H9 (cell line): ENCODE measurements at regions not wholly inside any gene's neighbourhood (a gene's known extent, or its start where the extent isn't known, plus 50 kb on each side); places are given as distances from the start of the nearest gene placed in this dataset.

Experiments used
- DNase-seq: peaks from one replicate; pipeline ENCODE4 v3.0.0-alpha.2; 2017
- H2AFZ ChIP-seq: one replicate; pipeline ENCODE4 v1.6.1; 2013; ENCODE audit warnings: mild to moderate bottlenecking, low read length, control low read depth, moderate library complexity
- H2AK5ac ChIP-seq: 2 replicates; pipeline ENCODE4 v1.6.1; 2013; ENCODE audit warnings: low read length, control low read depth, mixed read lengths; ENCODE audit not compliant: insufficient read length
- H2BK120ac ChIP-seq: one replicate; pipeline ENCODE4 v1.6.1; 2013; ENCODE audit warnings: low read depth, mild to moderate bottlenecking, low read length, control low read depth, inconsistent platforms; ENCODE audit not compliant: poor library complexity, severe bottlenecking
- H2BK12ac ChIP-seq: 2 replicates; pipeline ENCODE4 v1.6.1; 2013; ENCODE audit warnings: low read length, control low read depth, mixed read lengths, low read depth; ENCODE audit not compliant: insufficient read length
- H2BK15ac ChIP-seq: 2 replicates; pipeline ENCODE4 v1.6.1; 2013; ENCODE audit warnings: low read depth, low read length, control low read depth
- H2BK20ac ChIP-seq: one replicate; pipeline ENCODE4 v1.6.1; 2013; ENCODE audit warnings: low read depth, mild to moderate bottlenecking, low read length, control low read depth, inconsistent platforms; ENCODE audit not compliant: poor library complexity, severe bottlenecking
- H2BK5ac ChIP-seq: 2 replicates; pipeline ENCODE4 v1.6.1; 2013; ENCODE audit warnings: low read length, control low read depth, mixed read lengths; ENCODE audit not compliant: insufficient read length
- H3K14ac ChIP-seq: 2 replicates; pipeline ENCODE4 v1.6.1; 2013; ENCODE audit warnings: low read length, control low read depth; ENCODE audit not compliant: insufficient read depth
- H3K18ac ChIP-seq: 2 replicates; pipeline ENCODE4 v1.6.1; 2013; ENCODE audit warnings: low read depth, mild to moderate bottlenecking, mixed read lengths, low read length, control low read depth; ENCODE audit not compliant: insufficient read length
- H3K23ac ChIP-seq: 2 replicates; pipeline ENCODE4 v1.6.1; 2013; ENCODE audit warnings: low read length, control low read depth, mixed read lengths, low read depth; ENCODE audit not compliant: insufficient read length
- H3K23me2 ChIP-seq: 2 replicates; pipeline ENCODE4 v1.6.1; 2013; ENCODE audit warnings: low read depth, mild to moderate bottlenecking, mixed read lengths, low read length, control low read depth; ENCODE audit not compliant: insufficient read length, poor library complexity, severe bottlenecking
- H3K27ac ChIP-seq: 2 replicates; pipeline ENCODE4 v1.5.1; 2013; ENCODE audit warnings: low read length, control low read depth, mixed read lengths, low read depth; ENCODE audit not compliant: insufficient read length
- H3K27me3 ChIP-seq: 2 replicates; pipeline ENCODE4 v1.6.1; 2013; ENCODE audit warnings: low read length, control low read depth, inconsistent platforms; ENCODE audit not compliant: insufficient read depth
- H3K4ac ChIP-seq: 2 replicates; pipeline ENCODE4 v1.6.1; 2013; ENCODE audit warnings: low read depth, mild to moderate bottlenecking, control low read depth, inconsistent platforms, low read length, moderate library complexity
- H3K4me1 ChIP-seq: 2 replicates; pipeline ENCODE4 v1.6.1; 2013; ENCODE audit warnings: low read length, control low read depth, inconsistent platforms; ENCODE audit not compliant: insufficient read depth
- H3K4me2 ChIP-seq: 2 replicates; pipeline ENCODE4 v1.6.1; 2013; ENCODE audit warnings: low read length, control low read depth, mixed read lengths; ENCODE audit not compliant: insufficient read length, insufficient read depth
- H3K56ac ChIP-seq: 2 replicates; pipeline ENCODE4 v1.6.1; 2013; ENCODE audit warnings: low read depth, mild to moderate bottlenecking, mixed read lengths, low read length, control low read depth; ENCODE audit not compliant: insufficient read length
- H3K79me1 ChIP-seq: 2 replicates; pipeline ENCODE4 v1.6.1; 2013; ENCODE audit warnings: low read depth, mild to moderate bottlenecking, moderate library complexity, low read length, control low read depth, inconsistent platforms; ENCODE audit not compliant: insufficient read depth, poor library complexity, severe bottlenecking
- H3K79me2 ChIP-seq: 2 replicates; pipeline ENCODE4 v1.6.1; 2013; ENCODE audit warnings: low read length, control low read depth, inconsistent platforms; ENCODE audit not compliant: insufficient read depth
- H3K9ac ChIP-seq: 2 replicates; pipeline ENCODE4 v1.6.1; 2013; ENCODE audit warnings: low read length, control low read depth, mixed read lengths; ENCODE audit not compliant: insufficient read length; ENCODE audit errors: extremely low read depth
- H3K9me3 ChIP-seq: one replicate; pipeline ENCODE4 v1.6.1; 2013; ENCODE audit warnings: low read depth, low read length, inconsistent platforms; ENCODE audit not compliant: control insufficient read depth
- H3T11ph ChIP-seq: one replicate; pipeline ENCODE4 v1.6.1; 2013; ENCODE audit warnings: mild to moderate bottlenecking, low read length, control low read depth, inconsistent platforms
- H4K20me1 ChIP-seq: one replicate; pipeline ENCODE4 v1.6.1; 2013; ENCODE audit not compliant: control insufficient read depth, insufficient read length, insufficient read depth
- H4K5ac ChIP-seq: 2 replicates; pipeline ENCODE4 v1.6.1; 2013; ENCODE audit warnings: low read depth, mild to moderate bottlenecking, mixed read lengths, low read length, control low read depth; ENCODE audit not compliant: insufficient read length
- H4K8ac ChIP-seq: replicated peaks from 2 replicates; pipeline ENCODE4 v1.6.1; 2013; ENCODE audit warnings: low read length, control low read depth, mixed read lengths, low read depth; ENCODE audit not compliant: insufficient read length
- H4K91ac ChIP-seq: 2 replicates; pipeline ENCODE4 v1.6.1; 2013; ENCODE audit warnings: low read depth, mild to moderate bottlenecking, moderate library complexity, mixed read lengths, low read length, control low read depth; ENCODE audit not compliant: insufficient read length
- H3K27ac Mint-ChIP-seq, 3 experiments: 2 replicates in 2 of 3; 3 replicates in 1 of 3; pipeline ENCODE4 v1.8.0; 2020 to 2021; ENCODE audit warnings: mixed read lengths in 3 of 3, mild to moderate bottlenecking in 1 of 3, moderate library complexity in 1 of 3
- H3K27me3 Mint-ChIP-seq: 2 replicates; pipeline ENCODE4 v1.8.0; 2021; ENCODE audit warnings: low read depth, mild to moderate bottlenecking, moderate library complexity, mixed read lengths
- H3K36me3 Mint-ChIP-seq, 3 experiments: 2 replicates in 2 of 3; 3 replicates in 1 of 3; pipeline ENCODE4 v1.8.0; 2020 to 2021; ENCODE audit warnings: low read depth in 3 of 3, mixed read lengths in 3 of 3; ENCODE audit not compliant: insufficient read depth in 1 of 3
- H3K4me1 Mint-ChIP-seq, 2 experiments: 2 replicates each; pipeline ENCODE4 v1.8.0; 2020; ENCODE audit warnings: mixed read lengths in 2 of 2
- H3K4me3 Mint-ChIP-seq, 2 experiments: 2 replicates in 1 of 2; 3 replicates in 1 of 2; pipeline ENCODE4 v1.8.0; 2020 to 2021; ENCODE audit warnings: mild to moderate bottlenecking in 2 of 2, mixed read lengths in 2 of 2, moderate library complexity in 1 of 2
- H3K9me3 Mint-ChIP-seq, 2 experiments: 2 replicates in 1 of 2; 3 replicates in 1 of 2; pipeline ENCODE4 v1.8.0; 2020; ENCODE audit warnings: mild to moderate bottlenecking in 2 of 2, mixed read lengths in 2 of 2, moderate library complexity in 1 of 2
- CTCF ChIP-seq: fragments of 200-600 bp; sonication (generic); conservative IDR thresholded peaks from 3 replicates; pipeline ENCODE4 v1.8.0; 2021; ENCODE audit warnings: antibody characterized with exemption, mild to moderate bottlenecking
- WGBS: extraction: QIAGEN DNeasy Blood & Tissue Kit; methylation state at CpG from one replicate; pipeline ENCODE4 v1.1.7; 2013; ENCODE audit warnings: missing lambda C conversion rate, low lambda C conversion rate, mixed read lengths; ENCODE audit not compliant: insufficient read length; ENCODE audit errors: extremely low coverage; 5-methylcytosine and 5-hydroxymethylcytosine counted together

- Histone ChIP-seq H3K27me3 (no peaks in the 10 kb centered on the region), H2AFZ (no peak overlapping the region), H2BK15ac (no peak overlapping the region), H4K91ac (no peak overlapping the region), H3K23ac (no peak overlapping the region), H3T11ph (no peak overlapping the region), H2AK5ac (no peak overlapping the region), H3K23me2 (no peaks in the 10 kb centered on the region), H3K79me2 (no peaks in the 10 kb centered on the region), H2BK5ac (no peak overlapping the region), H2BK12ac (no peak overlapping the region), H3K4me1 (no peaks in the 10 kb centered on the region), H4K20me1 (no peaks in the 10 kb centered on the region), H4K8ac (no peak overlapping the region), H3K4me2 (no peak overlapping the region), H2BK120ac (no peak overlapping the region), H3K9me3 (no peaks in the 10 kb centered on the region), H2BK20ac (no peak overlapping the region), H3K79me1 (no peaks in the 10 kb centered on the region), H3K18ac (no peak overlapping the region), H3K4ac (no peak overlapping the region), H4K5ac (no peak overlapping the region), H3K14ac (no peak overlapping the region), H3K27ac (no peak overlapping the region), H3K9ac (no peak overlapping the region), H3K56ac (no peak overlapping the region)
- Mint-ChIP-seq H3K4me3 (no peak overlapping the region), H3K27me3 (no peaks in the 10 kb centered on the region), H3K4me1 (peaks cover 5 to 7% of the 10 kb centered on the region in 2 experiments), H3K9me3 (no peaks in the 10 kb centered on the region; a peak in 1 of 5 replicates), H3K36me3 (no peaks in the 10 kb centered on the region; a peak in 3 of 7 replicates), H3K27ac (no peak overlapping the region)
- DNase-seq: no peak
- WGBS: no CpG with 5 or more reads among the region's 1 CpG
- no peak for TF ChIP-seq CTCF
Measured at GRCh38 chr1:82632155-82632554, 831.4 kb downstream of the ADGRL2 start.
